ENCODE measurements at regions not wholly inside any gene's neighbourhood (a gene's known extent, or its start where the extent isn't known, plus 50 kb on each side); places are given as distances from the start of the nearest gene placed in this dataset.

GRCh38 chr6:156662025-156662445, 115.1 kb upstream of the ARID1B start:
- H3K9ac ChIP-seq (ENCODE audit: insufficient read depth in 1 of 2, low read length in 2 of 2): no peak overlapping the region

DNA sequence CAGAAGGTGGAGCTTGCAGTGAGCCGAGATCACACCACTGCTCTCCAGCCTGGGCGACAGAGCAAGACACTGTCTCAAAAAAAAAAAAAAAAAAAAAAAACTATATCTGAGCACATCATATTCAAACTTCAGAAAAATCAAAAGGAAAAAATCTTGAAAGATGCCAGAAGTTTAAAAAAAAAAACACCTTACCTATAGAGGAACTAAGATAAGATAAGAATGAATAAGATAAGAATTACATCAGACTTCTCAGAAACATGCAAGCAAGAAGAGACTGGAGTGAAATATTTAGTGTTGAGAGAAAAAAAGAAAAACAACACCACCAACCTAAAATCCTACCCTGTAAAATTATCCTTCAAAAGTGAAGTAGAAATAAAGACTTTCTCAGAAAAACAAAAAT, 116.8 kb upstream of the ARID1B start:
- H3K27ac ChIP-seq (ENCODE audit: low read depth in 1 of 2, low read length in 1 of 2): no peak overlapping the region
- no peaks in the 10 kb centered on the region for H3K27me3 ChIP-seq (ENCODE audit: control insufficient read depth in 3 of 3, insufficient read depth in 3 of 3, low read length in 2 of 3)
- H3K9me3 ChIP-seq (ENCODE audit: control insufficient read depth in 4 of 4, insufficient read depth in 3 of 4, low read length in 3 of 4): peaks cover 0 to 4% (median 0%) of the 10 kb centered on the region in 4 donors
- ATAC-seq (ENCODE audit: insufficient read depth, low FRiP score) (no peak), DNase-seq (no peak)
- peaks cover 3 to 28% (median 10%) of the 10 kb centered on the region in 5 donors for H3K4me1 ChIP-seq (ENCODE audit: control insufficient read depth in 5 of 5, insufficient read depth in 5 of 5, low read length in 5 of 5)
- no peak overlapping the region for H3K4me3 ChIP-seq
- no peak for TF ChIP-seq CTCF (IDR thresholded peaks at IDR 0.05; ENCODE audit: control extremely low read depth, extremely low read depth)
- 91 to 92% methylated on average over 2 of the region's 2 CpGs for WGBS, 2 donors
- H3K36me3 ChIP-seq (ENCODE audit: control insufficient read depth in 4 of 4, insufficient read depth in 4 of 4, low read length in 4 of 4): no peaks in the 10 kb centered on the region
- no peak overlapping the region for H3K9ac ChIP-seq (ENCODE audit: insufficient read depth in 1 of 2, low read length in 2 of 2)

More at GRCh38 chr6:156662025-156662445, 115.1 kb upstream of the ARID1B start:
- Histone ChIP-seq H3K36me3 (ENCODE audit: control insufficient read depth in 4 of 4, insufficient read depth in 4 of 4, low read length in 4 of 4) (no peaks in the 10 kb centered on the region), H3K9me3 (ENCODE audit: control insufficient read depth in 4 of 4, insufficient read depth in 3 of 4, low read length in 3 of 4) (peaks cover 0 to 4% (median 0%) of the 10 kb centered on the region in 4 donors), H3K27me3 (ENCODE audit: control insufficient read depth in 3 of 3, insufficient read depth in 3 of 3, low read length in 2 of 3) (no peaks in the 10 kb centered on the region), H3K27ac (ENCODE audit: low read depth in 1 of 2, low read length in 1 of 2) (no peak overlapping the region), H3K4me3 (no peak overlapping the region), H3K4me1 (ENCODE audit: control insufficient read depth in 5 of 5, insufficient read depth in 5 of 5, low read length in 5 of 5) (peaks cover 3 to 24% (median 10%) of the 10 kb centered on the region in 5 donors)
- no peak for DNase-seq
- WGBS, 2 donors: 40 to 71% methylated on average over 17 of the region's 17 CpGs
- no peak for ATAC-seq (ENCODE audit: insufficient read depth, low FRiP score)
- TF ChIP-seq CTCF (IDR thresholded peaks at IDR 0.05; ENCODE audit: control extremely low read depth, extremely low read depth): no peak

- Histone ChIP-seq H3K9me3 (ENCODE audit: control insufficient read depth in 4 of 4, insufficient read depth in 3 of 4, low read length in 3 of 4) (peaks cover 0 to 4% (median 0%) of the 10 kb centered on the region in 4 donors), H3K27me3 (ENCODE audit: control insufficient read depth in 3 of 3, insufficient read depth in 3 of 3, low read length in 2 of 3) (no peaks in the 10 kb centered on the region), H3K4me3 (no peak overlapping the region), H3K27ac (ENCODE audit: low read depth in 1 of 2, low read length in 1 of 2) (no peak overlapping the region), H3K4me1 (ENCODE audit: control insufficient read depth in 5 of 5, insufficient read depth in 5 of 5, low read length in 5 of 5) (peaks cover 3 to 28% (median 10%) of the 10 kb centered on the region in 5 donors), H3K36me3 (ENCODE audit: control insufficient read depth in 4 of 4, insufficient read depth in 4 of 4, low read length in 4 of 4) (no peaks in the 10 kb centered on the region), H3K9ac (ENCODE audit: insufficient read depth in 1 of 2, low read length in 2 of 2) (no peak overlapping the region)
- no peak for DNase-seq
- TF ChIP-seq CTCF (IDR thresholded peaks at IDR 0.05; ENCODE audit: control extremely low read depth, extremely low read depth): no peak
- no peak for ATAC-seq (ENCODE audit: insufficient read depth, low FRiP score)
- 68 to 69% methylated on average over 2 of the region's 2 CpGs for WGBS, 2 donors
These were observed 117.4 kb upstream of the ARID1B start for GRCh38 chr6:156659822-156660198.
